ENCODE measurements at regions not wholly inside any gene's neighbourhood (a gene's known extent, or its start where the extent isn't known, plus 50 kb on each side); places are given as distances from the start of the nearest gene placed in this dataset.

GRCh38 chr12:83818881-83819280, 1093.7 kb downstream of the SLC6A15 start (continued):
- TF ChIP-seq ASH2L (IDR thresholded peaks at IDR 0.05; ENCODE audit: low read length) (no peak), JUND (IDR thresholded peaks at IDR 0.05; ENCODE audit: low read length) (no peak), ZNF274 (IDR thresholded peaks at IDR 0.05; ENCODE audit: borderline replicate concordance, extremely low read depth, low read length) (no peak)

All from H1 (cell line).